Body of pancreas (tissue), 4 donors: ENCODE measurements at regions not wholly inside any gene's neighbourhood (a gene's known extent, or its start where the extent isn't known, plus 50 kb on each side); places are given as distances from the start of the nearest gene placed in this dataset.

Experiments used
- CTCF ChIP-seq, 7 experiments: fragments of 450-650 bp in 4 of 7; fragments of 200-600 bp in 3 of 7; sonication (generic) in 3 of 7; IDR thresholded peaks; one replicate each; pipeline ENCODE4 v1.5.1; 2016 to 2019; ENCODE audit warnings: antibody characterized with exemption in 7 of 7
- POLR2A ChIP-seq, 3 donors: fragments of 450-650 bp; IDR thresholded peaks; one replicate each; pipeline ENCODE4 v1.6.1; 2016; ENCODE audit warnings: antibody characterized with exemption in 3 of 3, mild to moderate bottlenecking in 2 of 3

GRCh38 chr11:32325187-32325586 is 110.2 kb downstream of the WT1 start:
- TF ChIP-seq CTCF (IDR thresholded peaks at IDR 0.05), result no peak
- TF ChIP-seq POLR2A (IDR thresholded peaks at IDR 0.05), result no peak
